Esophagus muscularis mucosa (tissue), 4 donors: ENCODE measurements at regions not wholly inside any gene's neighbourhood (a gene's known extent, or its start where the extent isn't known, plus 50 kb on each side); places are given as distances from the start of the nearest gene placed in this dataset.

Experiments
- DNase-seq: peaks from one replicate; pipeline ENCODE4 v3.0.0-alpha.2; 2017; ENCODE audit errors: extremely low spot score
- H3K27ac ChIP-seq, 4 donors: fragments of 200-600 bp; sonication (generic); replicated peaks in 1 of 4; 1 replicate in 3 of 4; 2 replicates in 1 of 4; pipeline ENCODE4 v1.5.1; 2016 to 2019; ENCODE audit warnings: mild to moderate bottlenecking in 1 of 4
- H3K27me3 ChIP-seq, 4 donors: fragments of 200-600 bp; sonication (generic); one replicate each; pipeline versions ENCODE4 v1.5.1 to v1.6.0; 2016 to 2019
- H3K36me3 ChIP-seq, 4 donors: fragments of 200-600 bp; sonication (generic); one replicate each; pipeline ENCODE4 v1.5.1; 2016 to 2019
- H3K4me1 ChIP-seq, 4 donors: fragments of 200-600 bp; sonication (generic); one replicate each; pipeline ENCODE4 v1.5.1; 2016 to 2019
- H3K4me3 ChIP-seq, 4 donors: fragments of 200-600 bp; sonication (generic); 1 replicate in 2 of 4; 2 replicates in 2 of 4; pipeline ENCODE4 v1.5.1; 2016 to 2019; ENCODE audit warnings: mild to moderate bottlenecking in 4 of 4, moderate library complexity in 1 of 4
- H3K9me3 ChIP-seq, 4 donors: fragments of 200-600 bp; sonication (generic); 1 replicate in 3 of 4; 2 replicates in 1 of 4; pipeline ENCODE4 v1.5.1; 2016 to 2019
- EP300 ChIP-seq: sonication (generic); formaldehyde crosslinking; IDR thresholded peaks from one replicate; pipeline ENCODE4 v1.6.1; 2017; ENCODE audit warnings: antibody characterized with exemption
- POLR2A ChIP-seq: fragments of 450-650 bp; IDR thresholded peaks from one replicate; pipeline ENCODE4 v1.6.1; 2017; ENCODE audit warnings: antibody characterized with exemption, moderate library complexity, mild to moderate bottlenecking, low read depth
- POLR2AphosphoS5 ChIP-seq, 2 donors: sonication (generic); formaldehyde crosslinking; IDR thresholded peaks; one replicate each; pipeline ENCODE4 v1.6.1; 2017; ENCODE audit warnings: antibody characterized with exemption in 2 of 2
- WGBS: methylation state at CpG from one replicate; pipeline ENCODE4 v1.1.5; 2018; 5-methylcytosine and 5-hydroxymethylcytosine counted together
- intact Hi-C: fragments of 100-400 bp; cut with DNase I; formaldehyde crosslinking; loops from one replicate; pipeline ENCODE4 v1.15.1; 2023
- TF ChIP-seq, protein P1 (sequence below), 3 experiments: fragments of 200-600 bp in 2 of 3; fragments of 450-650 bp in 1 of 3; sonication (generic) in 2 of 3; IDR thresholded peaks; one replicate each; pipeline ENCODE4 v1.5.1; 2017 to 2019; ENCODE audit warnings: antibody characterized with exemption in 3 of 3, mild to moderate bottlenecking in 2 of 3, moderate library complexity in 1 of 3

DNA sequence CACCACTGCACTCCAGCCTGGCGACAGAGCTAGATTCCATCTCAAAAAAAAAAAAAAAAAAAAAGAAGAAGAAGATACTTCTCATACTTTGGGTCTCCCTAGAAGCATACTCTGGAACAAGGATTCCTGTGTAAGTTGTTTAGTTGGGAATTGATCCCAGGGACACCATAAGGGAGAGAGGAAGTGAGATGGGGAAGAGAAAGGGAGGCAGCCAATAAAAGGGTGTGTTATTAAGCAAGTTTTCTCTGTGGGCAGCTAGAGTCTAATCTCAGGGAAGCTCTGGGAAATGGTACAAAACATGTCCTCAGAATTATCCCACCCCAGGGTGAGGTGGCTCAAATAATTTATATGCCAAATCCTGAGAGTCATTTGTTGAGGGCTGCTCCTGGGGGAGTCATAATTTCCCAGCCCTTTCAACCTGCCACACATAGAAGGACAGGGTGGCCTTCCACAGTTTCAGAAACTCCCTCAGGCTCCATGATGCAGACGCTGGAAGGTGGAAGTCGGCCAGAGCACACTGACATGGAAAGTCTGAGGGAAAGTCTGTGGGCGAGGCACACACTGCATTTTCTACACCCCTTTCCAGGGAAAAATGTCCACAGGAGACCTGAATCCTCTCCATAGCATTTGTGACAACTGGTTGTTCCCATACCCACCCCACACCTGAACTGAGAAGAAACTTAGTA lies 86.4 kb upstream of the SLC4A7 start:
- no peak for DNase-seq
- intact Hi-C loops, result no loop called here
- Histone ChIP-seq H3K27me3 (no peaks in the 10 kb centered on the region), H3K4me1 (peaks cover 5 to 27% (median 20%) of the 10 kb centered on the region in 4 donors), H3K36me3 (no peaks in the 10 kb centered on the region), H3K4me3 (no peak overlapping the region), H3K27ac (peak overlapping the region in 1 of 4 donors; percentile 3), H3K9me3 (no peaks in the 10 kb centered on the region)
- WGBS, result 58% methylated on average over 4 of the region's 4 CpGs
- TF ChIP-seq EP300 (no peak), POLR2AphosphoS5 (IDR thresholded peaks at IDR 0.05) (no peak), POLR2A (no peak)
- TF ChIP-seq, protein P1, sequence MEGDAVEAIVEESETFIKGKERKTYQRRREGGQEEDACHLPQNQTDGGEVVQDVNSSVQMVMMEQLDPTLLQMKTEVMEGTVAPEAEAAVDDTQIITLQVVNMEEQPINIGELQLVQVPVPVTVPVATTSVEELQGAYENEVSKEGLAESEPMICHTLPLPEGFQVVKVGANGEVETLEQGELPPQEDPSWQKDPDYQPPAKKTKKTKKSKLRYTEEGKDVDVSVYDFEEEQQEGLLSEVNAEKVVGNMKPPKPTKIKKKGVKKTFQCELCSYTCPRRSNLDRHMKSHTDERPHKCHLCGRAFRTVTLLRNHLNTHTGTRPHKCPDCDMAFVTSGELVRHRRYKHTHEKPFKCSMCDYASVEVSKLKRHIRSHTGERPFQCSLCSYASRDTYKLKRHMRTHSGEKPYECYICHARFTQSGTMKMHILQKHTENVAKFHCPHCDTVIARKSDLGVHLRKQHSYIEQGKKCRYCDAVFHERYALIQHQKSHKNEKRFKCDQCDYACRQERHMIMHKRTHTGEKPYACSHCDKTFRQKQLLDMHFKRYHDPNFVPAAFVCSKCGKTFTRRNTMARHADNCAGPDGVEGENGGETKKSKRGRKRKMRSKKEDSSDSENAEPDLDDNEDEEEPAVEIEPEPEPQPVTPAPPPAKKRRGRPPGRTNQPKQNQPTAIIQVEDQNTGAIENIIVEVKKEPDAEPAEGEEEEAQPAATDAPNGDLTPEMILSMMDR (IDR thresholded peaks at IDR 0.05), result no peak

DNA sequence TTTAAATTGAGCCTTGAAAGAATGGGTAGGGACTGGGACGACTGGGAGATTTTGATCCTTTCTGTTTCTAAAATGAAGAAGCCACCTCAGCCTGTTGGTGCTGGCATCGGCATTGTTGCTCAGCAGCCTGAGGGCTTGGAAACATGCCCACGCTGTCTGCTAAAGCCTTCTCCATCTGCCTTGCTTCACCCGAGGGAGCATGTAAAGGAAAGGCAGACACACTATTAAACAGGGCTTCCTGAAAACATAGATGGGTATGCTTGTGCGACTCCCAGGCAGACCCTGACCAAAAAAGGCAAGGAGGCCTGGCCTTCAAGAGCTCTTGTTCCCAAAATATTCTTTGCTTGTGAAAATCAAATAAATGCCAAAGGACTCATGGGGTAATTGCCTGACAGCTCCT lies 84.2 kb upstream of the SLC4A7 start:
- peak overlapping the region in 3 of 4 donors; percentile 21 to 42 (median 34) for H3K27ac ChIP-seq
- H3K4me3 ChIP-seq, result no peak overlapping the region
- intact Hi-C loops, result no loop called here
- no peaks in the 10 kb centered on the region for H3K36me3 ChIP-seq
- DNase-seq, result no peak
- TF ChIP-seq POLR2A (no peak), POLR2AphosphoS5 (IDR thresholded peaks at IDR 0.05) (peak in 1 of 2 donors; percentile 31)
- H3K4me1 ChIP-seq, result peaks cover 5 to 27% (median 20%) of the 10 kb centered on the region in 4 donors
- 23% methylated on average over 5 of the region's 5 CpGs for WGBS
- no peaks in the 10 kb centered on the region for H3K9me3 ChIP-seq
- H3K27me3 ChIP-seq, result no peaks in the 10 kb centered on the region

DNA sequence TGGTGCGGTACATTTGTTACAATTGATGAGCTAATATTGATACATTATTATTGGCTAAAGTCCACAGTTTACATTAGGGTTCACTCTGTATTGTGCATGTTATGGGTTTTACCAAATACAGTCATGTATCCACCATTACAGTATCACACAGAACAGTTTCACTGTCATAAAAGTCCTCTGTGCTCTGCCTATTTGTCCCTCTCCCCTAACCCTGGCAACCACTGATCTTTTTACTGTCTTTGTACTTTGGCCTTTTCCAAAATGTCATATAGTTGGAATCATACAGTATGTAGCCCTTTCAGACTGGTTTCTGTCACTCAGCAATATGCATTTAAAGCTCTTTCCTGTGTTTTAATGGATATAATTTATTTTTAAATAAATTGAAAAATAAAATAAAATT lies 83.1 kb upstream of the SLC4A7 start:
- no peak overlapping the region for H3K27ac ChIP-seq
- intact Hi-C loops, result no loop called here
- no peak overlapping the region for H3K4me3 ChIP-seq
- H3K36me3 ChIP-seq, result no peaks in the 10 kb centered on the region
- TF ChIP-seq POLR2AphosphoS5 (IDR thresholded peaks at IDR 0.05) (no peak), POLR2A (no peak), EP300 (no peak)
- TF ChIP-seq, protein P1 (IDR thresholded peaks at IDR 0.05), result no peak
- DNase-seq, result no peak
- WGBS, result 84% methylated on average over 1 of the region's 1 CpG
- no peaks in the 10 kb centered on the region for H3K9me3 ChIP-seq
- peaks cover 5 to 27% (median 20%) of the 10 kb centered on the region in 4 donors for H3K4me1 ChIP-seq
- H3K27me3 ChIP-seq, result no peaks in the 10 kb centered on the region

DNA sequence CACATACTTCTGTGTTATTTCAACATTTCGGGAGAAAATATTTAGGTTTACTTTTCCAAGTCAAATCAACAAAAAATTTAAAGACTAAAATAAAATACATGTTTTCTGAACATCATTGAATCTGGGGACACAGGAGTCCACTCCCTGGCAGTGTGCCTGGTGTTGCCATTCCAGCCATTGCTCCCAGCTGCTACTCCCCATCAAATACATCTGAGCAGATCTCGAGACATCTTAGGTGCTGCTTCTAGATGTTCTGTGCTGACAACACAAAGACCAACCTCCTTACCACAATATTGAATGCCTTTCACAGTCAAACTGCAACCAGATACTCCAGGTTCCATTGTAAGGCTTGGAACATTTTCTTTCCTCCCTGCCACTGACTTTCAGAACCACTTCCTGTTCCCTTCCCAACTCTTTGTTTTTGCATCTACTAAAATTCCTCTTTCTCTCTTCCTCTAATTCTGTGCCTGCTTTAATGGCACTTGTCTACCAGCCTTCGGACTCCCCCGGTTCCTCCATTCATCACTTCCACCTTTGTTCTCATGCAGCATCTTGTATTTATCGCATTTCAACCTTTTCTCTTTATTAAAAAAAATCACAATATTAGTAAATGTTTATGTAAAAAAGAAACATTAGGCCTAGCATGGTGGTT lies 81.1 kb upstream of the SLC4A7 start:
- Histone ChIP-seq H3K27me3 (no peaks in the 10 kb centered on the region), H3K9me3 (no peaks in the 10 kb centered on the region), H3K36me3 (no peaks in the 10 kb centered on the region), H3K4me3 (no peak overlapping the region), H3K4me1 (peaks cover 5 to 15% (median 11%) of the 10 kb centered on the region in 4 donors), H3K27ac (no peak overlapping the region)
- WGBS, result 82% methylated on average over 5 of the region's 5 CpGs
- intact Hi-C loops, result no loop called here
- no peak for TF ChIP-seq POLR2AphosphoS5 (IDR thresholded peaks at IDR 0.05)
- TF ChIP-seq, protein P1 (IDR thresholded peaks at IDR 0.05), result no peak
- no peak for TF ChIP-seq POLR2A
- no peak for TF ChIP-seq EP300
- no peak for DNase-seq

DNA sequence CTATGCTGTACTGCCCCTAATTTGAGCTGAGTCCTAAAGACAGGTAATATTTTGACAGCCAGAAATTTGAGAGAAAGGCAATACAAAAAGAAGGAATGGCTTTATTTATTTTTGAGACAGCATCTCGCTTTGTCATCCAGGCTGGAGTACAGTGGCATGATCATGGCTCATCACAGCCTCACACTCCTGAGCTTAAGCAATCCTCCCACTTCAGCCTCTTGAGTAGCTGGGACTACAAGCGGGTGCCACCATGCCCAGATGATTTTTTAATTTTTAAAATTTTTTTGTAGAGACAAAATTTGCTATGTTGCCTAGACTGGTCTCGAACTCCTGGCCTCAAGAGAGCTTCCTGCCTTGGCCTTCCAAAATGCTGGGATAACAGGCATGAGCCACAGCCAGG lies 77.4 kb upstream of the SLC4A7 start:
- Histone ChIP-seq H3K4me3 (no peak overlapping the region), H3K4me1 (peaks cover 0 to 19% (median 12%) of the 10 kb centered on the region in 4 donors), H3K9me3 (no peaks in the 10 kb centered on the region), H3K27ac (no peak overlapping the region), H3K27me3 (no peaks in the 10 kb centered on the region), H3K36me3 (no peaks in the 10 kb centered on the region)
- TF ChIP-seq, protein P1 (IDR thresholded peaks at IDR 0.05), result no peak
- TF ChIP-seq EP300 (no peak), POLR2A (no peak), POLR2AphosphoS5 (IDR thresholded peaks at IDR 0.05) (no peak)
- intact Hi-C loops, result no loop called here
- no peak for DNase-seq
- 94% methylated on average over 3 of the region's 3 CpGs for WGBS
